PC-9 (cell line): ENCODE measurements at regions not wholly inside any gene's neighbourhood (a gene's known extent, or its start where the extent isn't known, plus 50 kb on each side); places are given as distances from the start of the nearest gene placed in this dataset.

Experiments
- CTCF ChIP-seq: fragments of 200-600 bp; sonication (generic); conservative IDR thresholded peaks from 2 replicates; pipeline ENCODE4 v1.6.1; 2017; ENCODE audit warnings: mixed run types, antibody characterized with exemption, mild to moderate bottlenecking, moderate library complexity
- EZH2 ChIP-seq: fragments of 200-600 bp; sonication (generic); IDR thresholded peaks from 2 replicates; pipeline ENCODE4 v1.8.0; 2017; ENCODE audit warnings: antibody characterized with exemption, low read depth

GRCh38 chr18:57854726-57855125 is 51.6 kb upstream of the ATP8B1 start:
- TF ChIP-seq CTCF (no peak), EZH2 (no peak)
